ENCODE measurements at regions not wholly inside any gene's neighbourhood (a gene's known extent, or its start where the extent isn't known, plus 50 kb on each side); places are given as distances from the start of the nearest gene placed in this dataset.
A peak's percentile ranks its signal among the peaks of the same experiment; 100 is the strongest.

DNA sequence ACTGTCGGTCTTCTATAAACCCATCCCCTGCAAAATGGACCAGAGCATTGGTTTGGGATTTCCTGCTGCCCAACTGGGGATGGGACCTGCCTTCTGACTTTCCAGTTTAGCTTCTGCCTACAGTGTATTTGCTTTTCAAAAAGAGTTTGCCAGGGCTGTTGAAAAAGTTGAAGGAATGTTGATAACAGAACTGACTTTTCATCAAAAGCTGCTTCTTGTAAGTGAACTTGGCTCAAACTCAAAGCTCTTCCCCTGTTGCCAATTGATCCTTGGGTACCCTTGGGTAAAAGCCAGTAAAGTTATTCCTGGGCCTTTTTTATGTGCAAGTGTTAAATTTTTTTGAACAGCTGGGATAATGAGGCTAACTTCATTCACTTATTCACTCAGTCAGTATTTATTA lies 142.9 kb upstream of the SLC30A5 start (continued):
- TF ChIP-seq REST (IDR thresholded peaks at IDR 0.05; ENCODE audit: unreplicated experiment) = no peak

DNA sequence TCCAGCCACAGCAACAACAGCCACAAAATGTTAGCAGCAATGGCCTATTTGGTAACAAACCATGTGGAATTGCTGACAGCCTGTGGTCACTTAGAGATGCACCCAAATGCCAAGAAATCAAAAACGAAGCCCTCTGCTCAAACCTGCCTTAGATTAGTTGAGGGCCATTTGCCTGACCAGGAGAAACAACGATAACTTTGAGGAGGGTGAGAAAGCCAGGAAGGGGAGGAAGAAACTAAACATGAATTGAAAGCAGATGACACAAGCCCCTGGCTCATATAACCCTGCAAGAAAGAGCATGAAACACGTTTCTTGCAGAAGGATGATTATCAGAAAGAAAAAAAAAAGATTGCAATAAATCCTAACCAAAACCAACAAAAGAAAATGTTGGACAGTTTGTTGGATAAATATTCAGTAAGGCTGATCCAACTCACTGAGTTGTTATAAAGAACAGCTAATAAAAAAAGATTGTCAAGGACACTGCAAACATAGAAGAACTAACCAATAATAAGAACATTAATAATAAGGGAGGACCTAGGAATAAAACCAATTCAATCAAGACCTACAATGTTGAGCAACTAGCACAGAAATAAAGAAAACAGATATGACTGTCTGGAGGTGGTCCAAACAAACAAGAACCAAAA lies 140.5 kb upstream of the SLC30A5 start:
- H3K36me3 Mint-ChIP-seq (ENCODE audit: low read depth) = no peaks in the 10 kb centered on the region
- H3K4me1 ChIP-seq (ENCODE audit: insufficient read depth) = no peaks in the 10 kb centered on the region
- H3K79me2 ChIP-seq (replicated peaks; ENCODE audit: insufficient read depth) = no peaks in the 10 kb centered on the region
- no peaks in the 10 kb centered on the region for H3F3A ChIP-seq (replicated peaks; ENCODE audit: low read depth)
- DNase-seq (ENCODE audit: low spot score) (no peak), ATAC-seq (no peak)
- H3K4me1 Mint-ChIP-seq = peaks cover 9% of the 10 kb centered on the region; the same call in 2 of the 3 replicates
- no peak overlapping the region for H3K27ac ChIP-seq (ENCODE audit: low read depth)
- peaks cover 12% of the 10 kb centered on the region; the same call in 1 of the 2 replicates for H3K9me2 ChIP-seq (ENCODE audit: insufficient read depth)
- H3K4me3 Mint-ChIP-seq = no peak overlapping the region
- no peaks in the 10 kb centered on the region for H4K20me1 ChIP-seq (replicated peaks; ENCODE audit: insufficient read depth)
- H3K4me3 ChIP-seq = no peak overlapping the region
- no peak overlapping the region for H3K4me2 ChIP-seq
- H3K27ac Mint-ChIP-seq = no peak overlapping the region
- peaks cover 2% of the 10 kb centered on the region for H3K27me3 Mint-ChIP-seq (ENCODE audit: insufficient read depth, low read depth, poor library complexity)
- no peaks in the 10 kb centered on the region for H3K36me3 ChIP-seq (ENCODE audit: insufficient read depth)
- H3K9me3 Mint-ChIP-seq = no peaks in the 10 kb centered on the region
- no peaks in the 10 kb centered on the region for H3K27me3 ChIP-seq (ENCODE audit: insufficient read depth)
- H2AFZ ChIP-seq = peak overlapping the region; percentile 86; the same call in 1 of the 2 replicates
- TF ChIP-seq, protein P1, sequence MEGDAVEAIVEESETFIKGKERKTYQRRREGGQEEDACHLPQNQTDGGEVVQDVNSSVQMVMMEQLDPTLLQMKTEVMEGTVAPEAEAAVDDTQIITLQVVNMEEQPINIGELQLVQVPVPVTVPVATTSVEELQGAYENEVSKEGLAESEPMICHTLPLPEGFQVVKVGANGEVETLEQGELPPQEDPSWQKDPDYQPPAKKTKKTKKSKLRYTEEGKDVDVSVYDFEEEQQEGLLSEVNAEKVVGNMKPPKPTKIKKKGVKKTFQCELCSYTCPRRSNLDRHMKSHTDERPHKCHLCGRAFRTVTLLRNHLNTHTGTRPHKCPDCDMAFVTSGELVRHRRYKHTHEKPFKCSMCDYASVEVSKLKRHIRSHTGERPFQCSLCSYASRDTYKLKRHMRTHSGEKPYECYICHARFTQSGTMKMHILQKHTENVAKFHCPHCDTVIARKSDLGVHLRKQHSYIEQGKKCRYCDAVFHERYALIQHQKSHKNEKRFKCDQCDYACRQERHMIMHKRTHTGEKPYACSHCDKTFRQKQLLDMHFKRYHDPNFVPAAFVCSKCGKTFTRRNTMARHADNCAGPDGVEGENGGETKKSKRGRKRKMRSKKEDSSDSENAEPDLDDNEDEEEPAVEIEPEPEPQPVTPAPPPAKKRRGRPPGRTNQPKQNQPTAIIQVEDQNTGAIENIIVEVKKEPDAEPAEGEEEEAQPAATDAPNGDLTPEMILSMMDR (conservative IDR thresholded peaks at IDR 0.05; ENCODE audit: low read depth in 2 of 2) = no peak
- TF ChIP-seq ZNF462 (CRISPR knock-in tag; IDR thresholded peaks at IDR 0.05) = no peak
- TF ChIP-seq JUNB (IDR thresholded peaks at IDR 0.05; ENCODE audit: unreplicated experiment) = no peak
- TF ChIP-seq, protein P2, sequence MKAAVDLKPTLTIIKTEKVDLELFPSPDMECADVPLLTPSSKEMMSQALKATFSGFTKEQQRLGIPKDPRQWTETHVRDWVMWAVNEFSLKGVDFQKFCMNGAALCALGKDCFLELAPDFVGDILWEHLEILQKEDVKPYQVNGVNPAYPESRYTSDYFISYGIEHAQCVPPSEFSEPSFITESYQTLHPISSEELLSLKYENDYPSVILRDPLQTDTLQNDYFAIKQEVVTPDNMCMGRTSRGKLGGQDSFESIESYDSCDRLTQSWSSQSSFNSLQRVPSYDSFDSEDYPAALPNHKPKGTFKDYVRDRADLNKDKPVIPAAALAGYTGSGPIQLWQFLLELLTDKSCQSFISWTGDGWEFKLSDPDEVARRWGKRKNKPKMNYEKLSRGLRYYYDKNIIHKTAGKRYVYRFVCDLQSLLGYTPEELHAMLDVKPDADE (IDR thresholded peaks at IDR 0.05) = no peak
- no peak for TF ChIP-seq CREB1 (CRISPR knock-in tag; IDR thresholded peaks at IDR 0.05; ENCODE audit: low read depth)
- TF ChIP-seq REST (IDR thresholded peaks at IDR 0.05; ENCODE audit: unreplicated experiment) = no peak
- TF ChIP-seq ZNF331 (CRISPR knock-in tag; IDR thresholded peaks at IDR 0.05; ENCODE audit: low read depth) = no peak

Data from GM23338 (cell line).